A549 (cell line): ENCODE measurements at regions not wholly inside any gene's neighbourhood (a gene's known extent, or its start where the extent isn't known, plus 50 kb on each side); places are given as distances from the start of the nearest gene placed in this dataset.

Source experiments
- ATAC-seq, 2 experiments: fragments of 200-7000 bp in 1 of 2; fragments of >200 bp in 1 of 2; cut with Nextera tagmentation in 1 of 2; cut with Tn5 transposase in 1 of 2; 3 replicates each; pipeline versions ENCODE4 v1.8.0 to v1.9.1; 2018 to 2020; ENCODE audit warnings: mild to moderate bottlenecking in 1 of 2, moderate library complexity in 1 of 2
- CTCF ChIA-PET: fragments of 300-600 bp; sonication (Branson Sonifier 250); formaldehyde crosslinking; extraction: SDS; loops from one replicate; lab custom pipeline; 2021; ENCODE audit warnings: antibody characterized with exemption, inconsistent platforms; lab: Yijun Ruan, JAX
- POLR2A ChIA-PET: fragments of 350-600 bp; formaldehyde crosslinking; extraction: SDS; loops from one replicate; lab custom pipeline; 2021; ENCODE audit warnings: antibody characterized with exemption, inconsistent platforms; lab: Yijun Ruan, JAX
- DNase-seq, 2 experiments: peaks; one replicate each; pipeline versions ENCODE4 v3.0.0 to v3.0.0-alpha.2; 2011 to 2016; ENCODE audit warnings: low read depth in 1 of 2, low spot score in 1 of 2
- FAIRE-seq: peaks from 2 replicates; lab custom pipeline; 2011; peaks lifted over from hg19 to GRCh38; lab: Jason Lieb, UNC
- H3K27ac ChIP-seq, 2 experiments: fragments of >200 bp; sonication (Bioruptor Twin); formaldehyde crosslinking; 3 replicates each; pipeline ENCODE4 v1.5.1; 2016 to 2017
- H3K4me1 ChIP-seq: fragments of >200 bp; sonication (Bioruptor Twin); formaldehyde crosslinking; 3 replicates; pipeline ENCODE4 v1.6.1; 2016
- H3K4me2 ChIP-seq: fragments of >200 bp; sonication (Bioruptor Twin); formaldehyde crosslinking; 3 replicates; pipeline ENCODE4 v1.6.1; 2016
- H3K4me3 ChIP-seq: fragments of >200 bp; sonication (Bioruptor Twin); formaldehyde crosslinking; 3 replicates; pipeline ENCODE4 v1.5.1; 2016
- H3K9me3 ChIP-seq: fragments of >200 bp; sonication (Bioruptor Twin); formaldehyde crosslinking; 3 replicates; pipeline ENCODE4 v1.6.1; 2016
- CHD4 ChIP-seq: fragments of 200-600 bp; sonication (generic); IDR thresholded peaks from 2 replicates; pipeline ENCODE4 v1.6.1; 2016; ENCODE audit warnings: antibody characterized with exemption, mild to moderate bottlenecking, borderline replicate concordance
- EHF ChIP-seq: fragments of 250-450 bp; sonication (Bioruptor Pico); IDR thresholded peaks from 2 replicates; pipeline ENCODE4 v1.5.0; 2020; ENCODE audit warnings: mild to moderate bottlenecking
- EHMT2 ChIP-seq: fragments of 200-600 bp; sonication (generic); IDR thresholded peaks from 2 replicates; pipeline ENCODE4 v1.6.1; 2016; ENCODE audit warnings: antibody characterized with exemption, low read depth, mild to moderate bottlenecking, moderate library complexity
- ESRRA ChIP-seq: fragments of 150-350 bp; IDR thresholded peaks from 2 replicates; pipeline ENCODE4 v1.6.1; 2014; ENCODE audit warnings: mild to moderate bottlenecking, low read length, borderline replicate concordance
- FOSL2 ChIP-seq, 2 experiments: fragments of 450-650 bp in 1 of 2; fragments of >200 bp in 1 of 2; sonication (Bioruptor Twin) in 1 of 2; formaldehyde crosslinking; IDR thresholded peaks; 2 replicates each; pipeline versions ENCODE4 v1.5.0 to v1.6.1; 2016 to 2020; ENCODE audit warnings: mild to moderate bottlenecking in 1 of 2, moderate library complexity in 1 of 2
- GATA3 ChIP-seq: IDR thresholded peaks from 2 replicates; pipeline ENCODE4 v1.6.1; 2012; ENCODE audit warnings: borderline replicate concordance
- HEYL ChIP-seq: fragments of 250-450 bp; sonication (Bioruptor Pico); IDR thresholded peaks from 2 replicates; pipeline ENCODE4 v1.8.0; 2021; ENCODE audit warnings: mild to moderate bottlenecking, moderate library complexity
- HOXB13 ChIP-seq: fragments of 250-450 bp; sonication (Bioruptor Pico); IDR thresholded peaks from 2 replicates; pipeline ENCODE4 v1.5.0; 2020; ENCODE audit warnings: low read depth, mild to moderate bottlenecking, moderate library complexity
- KDM5A ChIP-seq: fragments of 200-600 bp; sonication (generic); IDR thresholded peaks from 2 replicates; pipeline ENCODE4 v1.6.1; 2016; ENCODE audit warnings: antibody characterized with exemption, mild to moderate bottlenecking
- MAFK ChIP-seq: fragments of 450-650 bp; IDR thresholded peaks from 2 replicates; pipeline ENCODE4 v1.6.1; 2014; ENCODE audit not compliant: partially characterized antibody
- MAZ ChIP-seq: fragments of 150-350 bp; IDR thresholded peaks from 2 replicates; pipeline ENCODE4 v1.6.1; 2014; ENCODE audit warnings: antibody characterized with exemption, low read depth, low read length, borderline replicate concordance
- MYC ChIP-seq: IDR thresholded peaks from 2 replicates; pipeline ENCODE4 v1.6.1; 2012; ENCODE audit warnings: mild to moderate bottlenecking, inconsistent platforms, low read length, improper control_type of control experiment, borderline replicate concordance
- NPAS2 ChIP-seq: fragments of 250-450 bp; sonication (Bioruptor Pico); IDR thresholded peaks from 2 replicates; pipeline ENCODE4 v1.8.0; 2022; ENCODE audit warnings: mild to moderate bottlenecking, moderate library complexity, borderline replicate concordance
- RFX5 ChIP-seq: fragments of 450-650 bp; IDR thresholded peaks from 2 replicates; pipeline ENCODE4 v1.7.1; 2014; ENCODE audit warnings: antibody characterized with exemption, mild to moderate bottlenecking, moderate library complexity
- SREBF2 ChIP-seq: fragments of 450-650 bp; IDR thresholded peaks from 2 replicates; pipeline ENCODE4 v1.6.1; 2014; ENCODE audit warnings: mild to moderate bottlenecking, moderate library complexity
- TP53 ChIP-seq: fragments of 250-450 bp; sonication (Bioruptor Pico); IDR thresholded peaks from 2 replicates; pipeline ENCODE4 v1.5.0; 2021; ENCODE audit warnings: mild to moderate bottlenecking, moderate library complexity
- ZFP36 ChIP-seq: fragments of 450-650 bp; IDR thresholded peaks from 2 replicates; pipeline ENCODE4 v1.6.1; 2014; ENCODE audit warnings: borderline replicate concordance; ENCODE audit not compliant: partially characterized antibody
- WGBS: methylation state at CpG from one replicate; pipeline ENCODE4 v1.1.6; 2017; ENCODE audit errors: missing lambda C conversion rate; 5-methylcytosine and 5-hydroxymethylcytosine counted together
- TF ChIP-seq, protein P1 (sequence below): fragments of 200-600 bp; sonication (generic); IDR thresholded peaks from 2 replicates; pipeline ENCODE4 v1.6.1; 2016; ENCODE audit warnings: antibody characterized with exemption, mild to moderate bottlenecking, moderate library complexity
- TF ChIP-seq, protein P2 (sequence below): fragments of >200 bp; sonication (Bioruptor Twin); formaldehyde crosslinking; IDR thresholded peaks from 3 replicates; pipeline ENCODE4 v1.6.1; 2016
- TF ChIP-seq, protein P3 (sequence below): IDR thresholded peaks from 2 replicates; pipeline ENCODE4 v1.6.1; 2012

DNA sequence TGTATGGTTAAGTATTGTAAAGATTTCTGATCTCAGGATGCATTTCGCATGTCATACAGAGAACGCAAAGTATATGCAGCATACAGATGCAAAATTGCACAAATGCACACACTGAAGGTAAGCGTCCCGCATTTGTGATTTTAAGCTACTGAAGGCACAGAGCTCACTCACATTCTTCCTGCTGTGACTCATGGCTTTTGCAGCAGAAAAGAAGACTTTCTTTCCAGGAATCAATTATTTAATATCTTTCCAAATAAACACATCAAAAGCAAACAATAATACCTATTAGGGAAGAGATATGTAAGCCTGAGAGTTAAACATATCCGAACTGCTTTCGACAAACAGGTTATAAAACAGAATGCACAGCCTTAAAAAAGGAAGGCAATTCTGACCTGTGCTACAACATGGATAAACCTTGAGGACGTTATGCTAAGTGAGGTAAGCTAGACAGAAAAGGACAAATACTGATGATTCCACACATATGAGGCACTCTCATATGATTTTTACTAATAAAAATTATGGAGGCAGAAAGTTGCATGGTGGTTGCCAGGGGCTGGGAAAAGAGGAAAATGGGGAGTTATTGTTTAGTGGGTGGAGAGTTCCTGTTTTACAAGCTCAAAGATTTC lies 109.0 kb downstream of the TFAP2A start (continued):
- TF ChIP-seq, protein P1, sequence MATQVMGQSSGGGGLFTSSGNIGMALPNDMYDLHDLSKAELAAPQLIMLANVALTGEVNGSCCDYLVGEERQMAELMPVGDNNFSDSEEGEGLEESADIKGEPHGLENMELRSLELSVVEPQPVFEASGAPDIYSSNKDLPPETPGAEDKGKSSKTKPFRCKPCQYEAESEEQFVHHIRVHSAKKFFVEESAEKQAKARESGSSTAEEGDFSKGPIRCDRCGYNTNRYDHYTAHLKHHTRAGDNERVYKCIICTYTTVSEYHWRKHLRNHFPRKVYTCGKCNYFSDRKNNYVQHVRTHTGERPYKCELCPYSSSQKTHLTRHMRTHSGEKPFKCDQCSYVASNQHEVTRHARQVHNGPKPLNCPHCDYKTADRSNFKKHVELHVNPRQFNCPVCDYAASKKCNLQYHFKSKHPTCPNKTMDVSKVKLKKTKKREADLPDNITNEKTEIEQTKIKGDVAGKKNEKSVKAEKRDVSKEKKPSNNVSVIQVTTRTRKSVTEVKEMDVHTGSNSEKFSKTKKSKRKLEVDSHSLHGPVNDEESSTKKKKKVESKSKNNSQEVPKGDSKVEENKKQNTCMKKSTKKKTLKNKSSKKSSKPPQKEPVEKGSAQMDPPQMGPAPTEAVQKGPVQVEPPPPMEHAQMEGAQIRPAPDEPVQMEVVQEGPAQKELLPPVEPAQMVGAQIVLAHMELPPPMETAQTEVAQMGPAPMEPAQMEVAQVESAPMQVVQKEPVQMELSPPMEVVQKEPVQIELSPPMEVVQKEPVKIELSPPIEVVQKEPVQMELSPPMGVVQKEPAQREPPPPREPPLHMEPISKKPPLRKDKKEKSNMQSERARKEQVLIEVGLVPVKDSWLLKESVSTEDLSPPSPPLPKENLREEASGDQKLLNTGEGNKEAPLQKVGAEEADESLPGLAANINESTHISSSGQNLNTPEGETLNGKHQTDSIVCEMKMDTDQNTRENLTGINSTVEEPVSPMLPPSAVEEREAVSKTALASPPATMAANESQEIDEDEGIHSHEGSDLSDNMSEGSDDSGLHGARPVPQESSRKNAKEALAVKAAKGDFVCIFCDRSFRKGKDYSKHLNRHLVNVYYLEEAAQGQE = no peak
- no peak for TF ChIP-seq ESRRA
- TF ChIP-seq SREBF2 = no peak
- no peak for TF ChIP-seq GATA3
- TF ChIP-seq EHMT2 = no peak

DNA sequence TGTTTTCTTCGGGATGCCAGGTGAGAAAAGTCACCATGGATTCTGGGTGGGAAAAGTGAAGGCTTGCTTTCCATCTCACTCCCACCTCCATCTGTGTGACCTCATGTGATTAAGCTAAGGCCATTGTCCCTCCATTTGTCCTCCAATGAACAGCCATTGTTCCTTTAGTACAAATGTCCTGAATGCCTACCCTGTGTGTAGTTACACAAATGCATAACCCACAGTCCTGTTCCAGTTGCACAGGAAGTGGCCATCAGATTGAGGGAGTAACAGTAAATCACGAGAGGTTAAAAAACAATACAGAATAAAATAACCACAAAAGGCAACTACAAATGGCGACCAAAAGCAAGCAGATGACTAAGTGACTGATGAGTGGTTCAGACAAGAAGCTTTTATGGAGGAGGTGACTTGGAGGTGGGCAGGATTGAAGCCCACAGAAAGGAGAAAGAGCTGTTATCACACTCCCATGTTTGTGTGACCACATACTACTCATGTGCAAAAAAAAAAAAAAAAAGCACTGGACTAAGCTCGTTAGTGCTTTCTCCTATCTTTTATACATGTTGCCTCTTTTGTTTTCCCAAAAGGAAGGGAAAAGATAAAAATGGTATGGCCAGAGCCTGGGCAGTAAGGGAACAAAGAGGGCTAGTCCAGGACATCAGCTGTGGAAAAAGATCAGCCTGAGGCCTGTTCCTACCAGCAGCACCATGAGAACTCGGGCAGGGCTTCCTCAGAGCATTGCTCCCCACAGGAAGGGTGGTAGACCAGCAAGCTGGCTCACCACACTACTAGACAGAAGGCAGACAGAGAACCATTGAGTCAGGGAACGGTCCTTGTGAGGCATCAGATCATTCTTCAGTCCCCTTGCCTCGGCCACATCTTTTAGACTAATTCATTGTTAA lies 111.0 kb downstream of the TFAP2A start:
- Histone ChIP-seq H3K4me2 (no peak overlapping the region), H3K9me3 (no peaks in the 10 kb centered on the region), H3K4me1 (peaks cover 14% of the 10 kb centered on the region), H3K27ac (no peak overlapping the region), H3K4me3 (no peak overlapping the region)
- ChIA-PET CTCF (no interaction called here), POLR2A (no interaction called here)
- TF ChIP-seq TP53 (CRISPR knock-in tag) = no peak
- no peak for TF ChIP-seq RFX5
- TF ChIP-seq MYC = no peak
- no peak for TF ChIP-seq EHF
- TF ChIP-seq HOXB13 (CRISPR knock-in tag) = no peak
- no peak for TF ChIP-seq MAZ
- no peak for TF ChIP-seq KDM5A
- TF ChIP-seq GATA3 = no peak
- TF ChIP-seq HEYL = no peak
- no peak for TF ChIP-seq ZFP36
- TF ChIP-seq MAFK = no peak
- no peak for TF ChIP-seq NPAS2 (CRISPR knock-in tag)
- TF ChIP-seq FOSL2 (IDR thresholded peaks at IDR 0.05) = no peak
- no peak for TF ChIP-seq FOSL2 (CRISPR knock-in tag; IDR thresholded peaks at IDR 0.05)
- TF ChIP-seq CHD4 = no peak
- TF ChIP-seq, protein P2, sequence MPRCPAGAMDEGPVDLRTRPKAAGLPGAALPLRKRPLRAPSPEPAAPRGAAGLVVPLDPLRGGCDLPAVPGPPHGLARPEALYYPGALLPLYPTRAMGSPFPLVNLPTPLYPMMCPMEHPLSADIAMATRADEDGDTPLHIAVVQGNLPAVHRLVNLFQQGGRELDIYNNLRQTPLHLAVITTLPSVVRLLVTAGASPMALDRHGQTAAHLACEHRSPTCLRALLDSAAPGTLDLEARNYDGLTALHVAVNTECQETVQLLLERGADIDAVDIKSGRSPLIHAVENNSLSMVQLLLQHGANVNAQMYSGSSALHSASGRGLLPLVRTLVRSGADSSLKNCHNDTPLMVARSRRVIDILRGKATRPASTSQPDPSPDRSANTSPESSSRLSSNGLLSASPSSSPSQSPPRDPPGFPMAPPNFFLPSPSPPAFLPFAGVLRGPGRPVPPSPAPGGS = no peak
- TF ChIP-seq, protein P3, sequence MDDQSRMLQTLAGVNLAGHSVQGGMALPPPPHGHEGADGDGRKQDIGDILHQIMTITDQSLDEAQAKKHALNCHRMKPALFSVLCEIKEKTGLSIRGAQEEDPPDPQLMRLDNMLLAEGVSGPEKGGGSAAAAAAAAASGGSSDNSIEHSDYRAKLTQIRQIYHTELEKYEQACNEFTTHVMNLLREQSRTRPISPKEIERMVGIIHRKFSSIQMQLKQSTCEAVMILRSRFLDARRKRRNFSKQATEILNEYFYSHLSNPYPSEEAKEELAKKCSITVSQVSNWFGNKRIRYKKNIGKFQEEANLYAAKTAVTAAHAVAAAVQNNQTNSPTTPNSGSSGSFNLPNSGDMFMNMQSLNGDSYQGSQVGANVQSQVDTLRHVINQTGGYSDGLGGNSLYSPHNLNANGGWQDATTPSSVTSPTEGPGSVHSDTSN = no peak
- DNase-seq (no peak), ATAC-seq (no peak), FAIRE-seq (no peak)
- WGBS = 84% methylated on average over 7 of the region's 7 CpGs
